GM19372 (cell line): ENCODE measurements at regions not wholly inside any gene's neighbourhood (a gene's known extent, or its start where the extent isn't known, plus 50 kb on each side); places are given as distances from the start of the nearest gene placed in this dataset.

ENCODE experiments used
- ATAC-seq: cut with Tn5 transposase; IDR thresholded peaks from one replicate; pipeline ENCODE4 v1.9.1; 2021; ENCODE audit warnings: mild to moderate bottlenecking, low read depth, moderate library complexity; ENCODE audit not compliant: unreplicated experiment

GRCh38 chr1:209038316-209038715 lies 545.2 kb upstream of the CAMK1G start:
- ATAC-seq: no peak

GRCh38 chr1:209038735-209039134 lies 544.8 kb upstream of the CAMK1G start:
- ATAC-seq: no peak

GRCh38 chr1:209040351-209040750 lies 543.2 kb upstream of the CAMK1G start:
- no peak for ATAC-seq

GRCh38 chr1:209041927-209042326 lies 541.6 kb upstream of the CAMK1G start:
- ATAC-seq: no peak

GRCh38 chr1:209042413-209042812 lies 541.1 kb upstream of the CAMK1G start:
- no peak for ATAC-seq

DNA sequence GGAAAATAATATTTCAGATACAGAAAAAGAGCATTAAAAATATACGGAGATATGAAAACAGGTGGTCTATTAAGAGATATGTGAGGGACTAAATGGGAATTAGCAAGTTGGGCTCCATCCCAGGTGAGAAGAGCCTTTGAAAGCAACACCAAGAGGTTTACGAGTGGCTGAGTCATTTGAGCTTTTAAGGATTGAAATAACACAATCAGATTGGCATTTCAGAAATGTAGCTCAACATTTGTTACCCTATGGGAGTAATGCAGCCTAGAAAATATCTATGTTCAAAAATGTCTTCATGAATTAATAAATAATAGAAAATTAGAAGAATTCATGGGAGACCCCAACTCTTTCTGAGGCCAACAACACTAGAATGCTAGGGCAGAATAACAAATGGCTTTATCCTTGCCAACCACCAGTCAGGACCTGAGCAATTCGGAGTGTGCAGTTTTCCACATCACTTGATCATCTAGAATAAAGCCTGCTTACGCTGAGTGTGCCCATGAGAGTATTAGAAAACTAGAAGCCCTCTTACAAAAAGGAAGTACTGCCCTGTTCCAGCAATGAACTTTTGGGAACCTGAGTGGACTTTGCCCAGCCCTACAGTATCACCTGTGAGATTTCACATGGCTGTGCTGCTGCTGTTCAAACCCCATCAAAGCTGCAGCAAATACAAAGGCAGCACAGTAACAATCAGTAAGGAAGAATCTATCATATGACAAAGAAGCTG lies 538.0 kb upstream of the CAMK1G start:
- no peak for ATAC-seq

DNA sequence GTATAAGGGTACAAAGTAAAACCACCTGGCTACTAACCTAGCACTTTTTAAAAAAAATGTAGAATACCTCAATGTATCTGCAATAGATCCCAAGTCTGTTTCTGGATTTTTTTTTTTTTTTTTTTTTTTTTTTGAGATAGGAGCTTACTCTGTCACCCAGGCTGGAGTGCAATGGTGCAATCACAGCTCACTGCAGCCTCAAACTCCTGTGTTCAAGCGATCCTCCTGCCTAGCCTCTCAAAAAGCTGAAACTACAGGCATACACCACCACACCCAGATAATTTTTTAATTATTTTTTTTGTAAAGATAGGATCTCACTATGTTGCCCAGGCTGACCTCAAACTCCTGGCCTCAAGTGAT lies 537.5 kb upstream of the CAMK1G start:
- ATAC-seq: no peak

DNA sequence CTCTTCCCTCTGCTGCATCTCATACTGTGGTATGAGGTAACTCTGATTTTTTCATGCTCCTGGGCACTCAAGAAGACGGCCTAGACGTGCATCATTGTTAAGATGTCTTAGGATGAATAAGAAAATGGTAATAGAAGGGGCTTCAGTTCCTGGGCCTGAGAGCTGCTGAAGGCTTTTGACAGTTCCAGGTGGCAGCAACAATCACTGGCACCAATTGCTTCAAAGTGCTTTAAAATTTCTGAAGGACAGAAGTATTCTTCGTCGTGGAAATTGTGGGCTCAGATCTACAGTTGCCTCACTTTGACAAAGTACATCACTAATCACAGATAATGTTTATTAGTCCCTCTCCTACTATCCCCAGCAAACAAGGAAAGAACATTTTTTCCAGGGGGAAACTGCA lies 536.6 kb upstream of the CAMK1G start:
- no peak for ATAC-seq

GRCh38 chr1:209048941-209049669 lies 534.4 kb upstream of the CAMK1G start:
- ATAC-seq: no peak

- ATAC-seq: no peak
These were observed 531.9 kb upstream of the CAMK1G start for GRCh38 chr1:209051570-209051969.

DNA sequence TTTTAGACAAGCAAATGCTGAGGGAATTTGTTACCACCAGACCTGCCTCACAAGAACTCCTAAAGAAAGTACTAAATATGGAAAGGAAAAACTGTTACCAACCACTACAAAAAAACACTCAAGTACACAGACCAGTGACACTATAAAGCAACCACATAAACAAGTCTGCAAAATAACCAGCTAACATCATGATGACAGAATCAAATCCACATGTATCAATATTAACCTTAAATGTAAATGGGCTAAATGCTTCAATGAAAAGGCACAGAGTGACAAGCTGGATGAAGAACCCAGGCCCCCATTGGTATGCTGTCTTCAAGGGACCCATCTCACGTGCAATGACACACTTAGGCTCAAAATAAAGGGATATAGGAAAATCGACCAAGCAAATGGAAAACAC lies 529.9 kb upstream of the CAMK1G start:
- ATAC-seq: no peak

- ATAC-seq: no peak
These were observed 526.4 kb upstream of the CAMK1G start for GRCh38 chr1:209057083-209057482.

GRCh38 chr1:209057901-209058300 lies 525.6 kb upstream of the CAMK1G start:
- ATAC-seq: no peak

GRCh38 chr1:209059376-209059775 lies 524.1 kb upstream of the CAMK1G start:
- ATAC-seq: no peak

- ATAC-seq: no peak
These were observed 523.5 kb upstream of the CAMK1G start for GRCh38 chr1:209059981-209060380.

DNA sequence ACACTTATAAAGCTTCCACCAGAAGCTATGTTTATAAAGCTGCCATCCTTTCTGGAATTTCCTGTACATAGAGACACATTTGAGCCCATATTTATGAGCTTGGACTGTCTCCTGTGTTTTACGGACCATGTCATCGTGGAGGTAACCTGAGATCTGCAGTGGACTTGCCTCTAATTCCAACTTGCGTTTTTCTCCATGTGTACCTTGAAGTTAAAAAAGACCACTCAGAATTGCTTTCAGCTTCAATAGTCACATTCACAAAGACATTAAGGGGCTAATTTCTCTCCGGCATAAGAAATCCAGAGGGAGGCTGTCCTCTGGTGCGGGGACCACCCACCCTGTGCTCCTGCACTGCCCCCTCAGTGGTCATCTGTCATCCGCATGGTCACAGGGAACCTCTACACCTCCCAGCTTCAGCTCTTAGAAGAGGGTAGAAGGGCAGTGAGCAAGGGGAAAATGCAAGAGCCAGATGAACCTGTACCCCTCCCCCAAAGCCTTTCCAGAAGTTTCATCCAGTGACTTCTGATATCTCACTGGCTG lies 521.4 kb upstream of the CAMK1G start:
- no peak for ATAC-seq

DNA sequence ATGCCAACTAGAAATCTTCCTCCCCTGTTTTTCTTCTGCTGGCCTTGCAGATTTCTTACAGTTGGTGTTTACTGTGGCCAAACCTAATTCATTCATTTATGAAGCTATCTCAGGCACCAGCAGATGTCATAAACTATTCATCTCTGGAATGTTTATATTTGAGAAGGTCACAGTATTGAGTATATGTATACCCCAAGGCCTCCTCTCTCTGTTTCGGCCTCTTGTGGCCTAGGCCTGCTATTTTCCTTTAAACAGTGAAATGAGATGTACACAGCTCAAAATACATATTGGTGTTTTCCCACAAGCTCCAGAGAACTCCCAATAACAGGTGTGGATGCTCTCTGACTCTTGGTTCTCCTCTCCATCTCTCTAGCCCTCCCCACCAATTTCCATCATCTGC lies 520.7 kb upstream of the CAMK1G start:
- peak; percentile 65 for ATAC-seq

DNA sequence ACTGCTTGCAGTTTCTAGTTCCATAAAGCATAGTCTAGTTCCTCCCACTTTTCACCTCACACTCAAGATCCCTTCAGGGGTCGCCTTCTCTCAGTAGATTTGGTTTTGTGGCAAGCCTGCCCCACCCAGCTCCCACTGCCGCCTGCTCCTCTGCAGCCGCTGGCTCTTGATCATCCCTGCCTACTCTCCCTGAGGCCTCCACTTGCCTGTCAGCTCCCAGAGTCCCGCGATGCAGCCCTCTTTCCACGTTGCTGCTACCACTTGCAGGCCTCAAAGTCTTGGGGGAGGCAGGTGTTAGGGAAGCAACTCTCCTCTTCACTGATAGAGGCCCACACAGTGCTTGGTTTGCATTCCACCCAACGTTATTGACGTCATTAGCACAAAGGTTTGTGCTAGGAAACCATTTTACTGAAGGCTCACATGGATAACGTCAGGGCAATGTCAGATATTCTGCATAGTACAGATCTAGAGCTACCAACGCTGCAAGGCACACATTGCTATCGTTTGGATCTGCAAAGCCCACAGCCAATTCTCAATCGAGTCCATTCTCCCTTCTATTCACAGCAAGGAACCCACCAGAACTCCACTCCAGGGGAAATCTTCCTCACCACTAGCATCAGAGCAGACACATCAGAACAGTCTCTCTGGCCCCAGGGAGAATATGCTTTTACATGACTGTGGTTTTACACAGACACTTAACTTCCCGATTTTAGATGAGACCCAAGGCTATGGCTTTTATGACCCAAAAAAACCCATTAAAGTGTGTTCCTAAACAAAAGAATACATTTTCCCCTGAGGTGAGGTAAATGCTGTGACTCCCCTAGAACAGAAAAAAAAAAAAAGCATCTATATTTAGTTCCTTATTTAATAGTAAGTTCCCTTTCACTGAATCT lies 519.5 kb upstream of the CAMK1G start:
- no peak for ATAC-seq

- no peak for ATAC-seq
These were observed 518.4 kb upstream of the CAMK1G start for GRCh38 chr1:209064850-209065706.

DNA sequence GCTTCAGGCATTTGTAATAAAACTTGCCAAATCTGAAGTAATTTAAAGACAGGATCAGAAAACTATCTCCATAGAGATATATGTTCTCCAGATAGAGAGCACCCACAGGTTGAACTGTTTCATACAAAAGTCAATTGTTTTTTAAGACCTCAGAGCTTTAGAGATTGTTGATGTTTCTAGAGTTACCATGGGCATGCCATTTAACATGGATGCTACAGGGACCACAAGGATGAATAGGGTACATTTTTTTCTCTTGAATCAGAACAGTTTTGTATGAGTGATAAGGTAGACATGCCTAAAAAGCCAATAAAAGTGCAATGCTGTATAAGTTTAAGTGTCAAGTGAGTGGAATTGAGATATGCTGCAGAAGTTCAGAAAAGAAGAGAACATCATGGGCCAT lies 511.0 kb upstream of the CAMK1G start:
- no peak for ATAC-seq
